SU-DHL-6 (cell line): ENCODE measurements at regions not wholly inside any gene's neighbourhood (a gene's known extent, or its start where the extent isn't known, plus 50 kb on each side); places are given as distances from the start of the nearest gene placed in this dataset.

Experiments used
- CTCF ChIP-seq: fragments of 200-600 bp; sonication (generic); IDR thresholded peaks from one replicate; pipeline ENCODE4 v1.5.1; 2017; ENCODE audit warnings: antibody characterized with exemption, mild to moderate bottlenecking, low read length, moderate library complexity; ENCODE audit not compliant: insufficient read depth, poor library complexity, severe bottlenecking
- EZH2phosphoT487 ChIP-seq: fragments of 200-600 bp; sonication (generic), shearing (Covaris generic); conservative IDR thresholded peaks from 2 replicates; pipeline ENCODE4 v1.6.1; 2018; ENCODE audit warnings: mild to moderate bottlenecking, antibody characterized with exemption, low read length, moderate library complexity, mixed read lengths

GRCh38 chr2:19218166-19218565 is 140.3 kb downstream of the OSR1 start:
- TF ChIP-seq CTCF: no peak
- TF ChIP-seq EZH2phosphoT487: no peak
